AG04450 (cell line): ENCODE measurements at regions not wholly inside any gene's neighbourhood (a gene's known extent, or its start where the extent isn't known, plus 50 kb on each side); places are given as distances from the start of the nearest gene placed in this dataset.
"Not testable (repeated sequence)": the region's sequence is repeated elsewhere in the genome, so short reads cannot be mapped to it uniquely, and the experiment has no call there.

ENCODE experiments used
- CTCF ChIA-PET: fragments of 300-600, 350-600 bp; formaldehyde crosslinking; extraction: SDS; loops from one replicate; lab custom pipeline; 2022; ENCODE audit warnings: antibody characterized with exemption, inconsistent platforms; lab: Charles Lee
- POLR2A ChIA-PET: fragments of 350-600 bp; formaldehyde crosslinking; extraction: SDS; loops from one replicate; lab custom pipeline; 2021; ENCODE audit warnings: antibody characterized with exemption, inconsistent platforms; lab: Yijun Ruan, JAX
- DNase-seq: peaks from one replicate; pipeline ENCODE4 v3.0.0-alpha.2; 2011; ENCODE audit warnings: low read depth, low spot score
- H3K27ac ChIP-seq: one replicate; pipeline ENCODE4 v1.5.1; 2012; ENCODE audit warnings: low read depth, low read length, control low read depth
- H3K27me3 ChIP-seq: one replicate; pipeline ENCODE4 v1.6.0; 2012; ENCODE audit warnings: low read length; ENCODE audit not compliant: control insufficient read depth, insufficient read depth
- H3K4me3 ChIP-seq: 2 replicates; pipeline ENCODE4 v1.5.1; 2011; ENCODE audit warnings: mild to moderate bottlenecking, low read depth, low read length, control low read depth
- H3K9me3 ChIP-seq: 2 replicates; pipeline ENCODE4 v1.5.1; 2012; ENCODE audit warnings: low read length; ENCODE audit not compliant: control insufficient read depth, insufficient read depth
- CTCF ChIP-seq: IDR thresholded peaks from 2 replicates; pipeline ENCODE4 v1.5.1; 2011; ENCODE audit warnings: low read depth, low read length, control low read depth, inconsistent platforms

DNA sequence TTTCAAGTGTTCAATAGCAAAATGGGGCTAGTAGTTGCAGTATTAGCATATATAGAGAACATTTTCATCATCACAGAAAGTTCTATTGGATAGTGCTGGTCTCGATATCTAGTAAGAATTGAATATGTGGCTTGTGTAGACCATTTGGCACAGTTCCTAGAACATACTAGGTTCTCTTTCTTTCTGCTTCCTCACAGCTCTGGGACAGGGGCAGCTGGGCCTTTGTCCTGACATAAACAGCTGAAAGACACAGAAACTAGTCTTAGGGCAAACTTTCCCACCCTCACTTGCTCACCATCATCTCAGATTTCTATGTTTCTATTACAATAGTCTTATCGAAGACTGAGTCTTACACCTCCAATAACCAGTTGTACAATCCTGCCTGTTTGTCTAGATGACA, 63.7 kb upstream of the DLG1 start:
- POLR2A ChIA-PET = no interaction called here
- H3K9me3 ChIP-seq = peaks cover 8% of the 10 kb centered on the region
- no peak for DNase-seq
- CTCF ChIA-PET = no interaction called here
- peaks cover 2% of the 10 kb centered on the region for H3K27me3 ChIP-seq
- H3K4me3 ChIP-seq = no peak overlapping the region
- TF ChIP-seq CTCF = no peak
- no peak overlapping the region for H3K27ac ChIP-seq

DNA sequence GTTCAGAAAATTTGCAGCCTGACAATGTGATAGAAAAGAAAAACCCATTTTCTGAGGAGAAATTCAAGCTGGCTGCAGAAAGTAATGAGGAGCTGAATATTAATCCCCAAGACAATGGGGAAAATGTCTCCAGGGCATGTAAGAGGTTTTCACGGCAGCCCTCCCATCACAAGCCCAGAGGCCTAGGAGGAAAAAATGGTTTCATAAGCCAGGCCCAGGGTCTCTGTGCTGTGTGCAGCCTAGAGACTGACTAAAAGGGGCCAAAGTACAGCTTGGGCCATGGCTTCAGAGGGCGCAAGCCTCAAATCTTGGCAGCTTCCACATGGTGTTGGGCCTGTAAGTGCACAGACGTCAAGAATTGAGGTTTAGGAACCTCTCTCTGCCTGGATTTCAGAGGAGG, 61.7 kb upstream of the DLG1 start:
- H3K4me3 ChIP-seq, H3K27me3 ChIP-seq, CTCF ChIA-PET, POLR2A ChIA-PET, H3K27ac ChIP-seq, DNase-seq, H3K9me3 ChIP-seq: not testable (repeated sequence)

DNA sequence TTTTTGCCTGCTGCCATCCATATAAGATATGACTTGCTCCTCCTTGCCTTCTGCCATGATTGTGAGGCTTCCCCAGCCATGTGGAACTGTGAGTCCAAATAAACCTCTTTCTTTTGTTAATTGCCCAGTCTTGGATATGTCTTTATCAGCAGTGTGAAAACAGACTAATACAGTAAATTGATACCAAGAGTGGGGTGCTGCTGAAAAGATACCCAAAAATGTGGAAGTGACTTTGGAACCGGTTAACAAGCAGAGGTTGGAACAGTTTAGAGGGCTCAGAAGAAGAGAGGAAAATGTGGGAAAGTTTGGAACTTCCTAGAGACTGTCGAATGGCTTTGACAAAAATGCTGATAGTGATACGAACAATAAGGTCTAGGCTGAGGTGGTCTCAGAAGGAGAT, 61.1 kb upstream of the DLG1 start:
- POLR2A ChIA-PET, H3K27me3 ChIP-seq, CTCF ChIA-PET, H3K4me3 ChIP-seq, H3K27ac ChIP-seq, DNase-seq, H3K9me3 ChIP-seq: not testable (repeated sequence)

DNA sequence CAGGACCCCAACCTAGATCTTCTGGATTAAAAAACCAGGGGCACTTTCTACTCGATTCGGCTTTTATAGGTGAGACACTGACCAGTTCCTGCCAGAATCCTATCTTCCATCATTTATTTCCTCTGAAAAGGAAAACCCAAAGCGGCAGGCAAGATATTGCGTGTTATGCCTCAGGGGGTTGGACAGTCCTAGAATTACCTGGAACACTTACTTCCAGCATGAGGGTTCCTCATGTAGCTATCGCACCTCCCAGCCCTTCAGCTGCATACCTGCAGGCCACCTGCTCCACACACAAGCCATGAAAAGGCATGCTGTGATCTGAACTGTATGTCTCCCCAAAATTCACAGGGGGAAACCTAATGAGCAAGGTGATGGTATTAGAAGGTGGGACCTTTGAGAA, 58.3 kb upstream of the DLG1 start:
- H3K9me3 ChIP-seq = peaks cover 8% of the 10 kb centered on the region; the same call in 1 of the 2 replicates
- no peak overlapping the region for H3K4me3 ChIP-seq
- ChIA-PET POLR2A (interaction anchor here (0.7 kb wide), 1 partner anchor 12 kb away, joined by 3 read pairs; no protein-coding TSS in a partner anchor), CTCF (interaction anchor here (0.6 kb wide), 1 partner anchor 26 kb away, joined by 3 read pairs; no protein-coding TSS in a partner anchor)
- H3K27me3 ChIP-seq = no peaks in the 10 kb centered on the region
- H3K27ac ChIP-seq = no peak overlapping the region
- no peak for TF ChIP-seq CTCF
- no peak for DNase-seq

- no peak for DNase-seq
- no peak for TF ChIP-seq CTCF
- ChIA-PET CTCF (interaction anchor here (0.6 kb wide), 1 partner anchor 26 kb away, joined by 3 read pairs; no protein-coding TSS in a partner anchor), POLR2A (interaction anchor here (0.7 kb wide), 1 partner anchor 12 kb away, joined by 3 read pairs; no protein-coding TSS in a partner anchor)
- Histone ChIP-seq H3K27me3 (no peaks in the 10 kb centered on the region), H3K4me3 (peak overlapping the region; percentile 15; the same call in 1 of the 2 replicates), H3K9me3 (peaks cover 8% of the 10 kb centered on the region; the same call in 1 of the 2 replicates), H3K27ac (no peak overlapping the region)
Measured at GRCh38 chr3:197356275-197356674, 57.9 kb upstream of the DLG1 start.

DNA sequence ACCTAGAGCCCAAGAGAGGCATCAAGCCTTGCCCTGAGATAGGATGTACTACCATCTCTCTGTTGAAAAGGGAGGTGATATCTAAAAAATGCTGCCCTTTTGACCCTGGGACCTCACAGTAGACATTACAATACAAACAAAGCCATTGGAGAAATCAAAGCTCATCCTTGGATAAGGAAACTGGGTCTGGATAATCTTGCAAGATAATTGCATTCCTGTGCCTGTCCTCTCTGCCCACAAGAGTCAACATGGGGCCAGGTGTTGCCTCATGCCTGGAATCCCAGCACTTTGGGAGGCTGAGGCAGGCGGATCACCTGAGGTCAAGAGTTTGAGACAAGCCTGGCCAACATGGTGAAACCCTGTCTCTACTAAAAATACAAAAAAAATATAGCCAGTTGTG, 57.3 kb upstream of the DLG1 start:
- TF ChIP-seq CTCF = no peak
- CTCF ChIA-PET = no interaction called here
- no peak for DNase-seq
- Histone ChIP-seq H3K27ac (no peak overlapping the region), H3K27me3 (no peaks in the 10 kb centered on the region), H3K4me3 (no peak overlapping the region), H3K9me3 (peaks cover 8% of the 10 kb centered on the region; the same call in 1 of the 2 replicates)
- POLR2A ChIA-PET = no interaction called here
